Ovary (tissue), 3 donors: ENCODE measurements at regions not wholly inside any gene's neighbourhood (a gene's known extent, or its start where the extent isn't known, plus 50 kb on each side); places are given as distances from the start of the nearest gene placed in this dataset.

ENCODE experiments used
- POLR2A ChIP-seq: fragments of 450-650 bp; IDR thresholded peaks from one replicate; pipeline ENCODE4 v1.6.1; 2017; ENCODE audit warnings: antibody characterized with exemption, mild to moderate bottlenecking, moderate library complexity
- TF ChIP-seq, protein P1 (sequence below), 3 donors: fragments of 450-650 bp in 2 of 3; fragments of 200-600 bp in 1 of 3; IDR thresholded peaks; one replicate each; pipeline versions ENCODE4 v1.5.1 to v1.8.0; 2016 to 2022; ENCODE audit warnings: antibody characterized with exemption in 3 of 3, mild to moderate bottlenecking in 1 of 3
- donor health status: DM: no; HTN: no; CAD: no.

DNA sequence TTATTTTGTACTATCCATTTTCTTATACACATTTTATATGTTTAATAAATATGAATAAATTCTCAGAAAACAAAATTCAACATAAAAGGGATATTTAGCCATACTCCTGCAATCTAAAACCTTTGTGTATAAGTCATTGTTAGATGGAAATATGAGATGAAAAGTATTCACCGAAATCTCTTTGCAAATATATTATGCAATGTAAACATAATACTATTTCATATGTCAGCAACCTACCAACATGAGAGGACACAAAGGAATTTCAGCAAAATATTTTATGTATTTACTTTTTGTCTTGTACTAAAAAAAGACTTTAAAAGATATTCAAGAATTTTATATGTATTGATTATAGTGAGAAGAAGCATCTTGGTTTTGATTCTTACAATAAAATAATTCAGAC lies 1623.4 kb downstream of the EFNA5 start:
- TF ChIP-seq, protein P1, sequence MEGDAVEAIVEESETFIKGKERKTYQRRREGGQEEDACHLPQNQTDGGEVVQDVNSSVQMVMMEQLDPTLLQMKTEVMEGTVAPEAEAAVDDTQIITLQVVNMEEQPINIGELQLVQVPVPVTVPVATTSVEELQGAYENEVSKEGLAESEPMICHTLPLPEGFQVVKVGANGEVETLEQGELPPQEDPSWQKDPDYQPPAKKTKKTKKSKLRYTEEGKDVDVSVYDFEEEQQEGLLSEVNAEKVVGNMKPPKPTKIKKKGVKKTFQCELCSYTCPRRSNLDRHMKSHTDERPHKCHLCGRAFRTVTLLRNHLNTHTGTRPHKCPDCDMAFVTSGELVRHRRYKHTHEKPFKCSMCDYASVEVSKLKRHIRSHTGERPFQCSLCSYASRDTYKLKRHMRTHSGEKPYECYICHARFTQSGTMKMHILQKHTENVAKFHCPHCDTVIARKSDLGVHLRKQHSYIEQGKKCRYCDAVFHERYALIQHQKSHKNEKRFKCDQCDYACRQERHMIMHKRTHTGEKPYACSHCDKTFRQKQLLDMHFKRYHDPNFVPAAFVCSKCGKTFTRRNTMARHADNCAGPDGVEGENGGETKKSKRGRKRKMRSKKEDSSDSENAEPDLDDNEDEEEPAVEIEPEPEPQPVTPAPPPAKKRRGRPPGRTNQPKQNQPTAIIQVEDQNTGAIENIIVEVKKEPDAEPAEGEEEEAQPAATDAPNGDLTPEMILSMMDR (IDR thresholded peaks at IDR 0.05), result no peak
- no peak for TF ChIP-seq POLR2A
